SK-MEL-5 (cell line): ENCODE measurements at regions not wholly inside any gene's neighbourhood (a gene's known extent, or its start where the extent isn't known, plus 50 kb on each side); places are given as distances from the start of the nearest gene placed in this dataset.

Source experiments
- DNase-seq: peaks from one replicate; pipeline ENCODE4 v3.0.0-alpha.2; 2016; ENCODE audit warnings: low read depth, low spot score
- in situ Hi-C: cut with HindIII; loops from 2 replicates; pipeline ENCODE4 v1.10.0; 2016; ENCODE audit warnings: low sequenced_read_pairs, high pct_unique_total_duplicates, low pct_unique_long_range_greater_than_20kb

- in situ Hi-C loops: no loop called here
- no peak for DNase-seq
Measured at GRCh38 chr4:123878976-123879375, 482.4 kb downstream of the SPRY1 start.

- in situ Hi-C loops: no loop called here
- DNase-seq: no peak
Measured at GRCh38 chr4:123880631-123881030, 484.0 kb downstream of the SPRY1 start.

GRCh38 chr4:123884922-123885321, 488.3 kb downstream of the SPRY1 start:
- in situ Hi-C loops: no loop called here
- no peak for DNase-seq

GRCh38 chr4:123889507-123889906, 492.9 kb downstream of the SPRY1 start:
- DNase-seq: no peak

GRCh38 chr4:123890889-123891288, 494.3 kb downstream of the SPRY1 start:
- no peak for DNase-seq
- in situ Hi-C loops: no loop called here

More at GRCh38 chr4:123889507-123889906, 492.9 kb downstream of the SPRY1 start:
- in situ Hi-C loops: no loop called here

GRCh38 chr4:123891881-123892280, 495.3 kb downstream of the SPRY1 start:
- in situ Hi-C loops: no loop called here
- no peak for DNase-seq

- DNase-seq: peak; percentile 16
- in situ Hi-C loops: no loop called here
Measured at GRCh38 chr4:123892368-123892976, 495.9 kb downstream of the SPRY1 start.

GRCh38 chr4:123893011-123893981, 496.7 kb downstream of the SPRY1 start:
- no peak for DNase-seq
- in situ Hi-C loops: no loop called here

GRCh38 chr4:123896446-123897071, 500.0 kb downstream of the SPRY1 start:
- in situ Hi-C loops: no loop called here
- no peak for DNase-seq

GRCh38 chr4:123898946-123899666, 502.5 kb downstream of the SPRY1 start:
- no peak for DNase-seq
- in situ Hi-C loops: no loop called here

GRCh38 chr4:123904882-123905281, 508.3 kb downstream of the SPRY1 start:
- in situ Hi-C loops: no loop called here
- DNase-seq: no peak

- in situ Hi-C loops: no loop called here
- no peak for DNase-seq
Measured at GRCh38 chr4:123913598-123913997, 517.0 kb downstream of the SPRY1 start.

- DNase-seq: no peak
- in situ Hi-C loops: no loop called here
Measured at GRCh38 chr4:123916821-123917220, 520.2 kb downstream of the SPRY1 start.

- in situ Hi-C loops: no loop called here
- DNase-seq: no peak
Measured at GRCh38 chr4:123919576-123920098, 523.0 kb downstream of the SPRY1 start.

- in situ Hi-C loops: no loop called here
- no peak for DNase-seq
Measured at GRCh38 chr4:123921339-123921738, 524.7 kb downstream of the SPRY1 start.

GRCh38 chr4:123922847-123923246, 526.3 kb downstream of the SPRY1 start:
- in situ Hi-C loops: no loop called here
- no peak for DNase-seq

- no peak for DNase-seq
- in situ Hi-C loops: no loop called here
Measured at GRCh38 chr4:123924536-123924935, 527.9 kb downstream of the SPRY1 start.

GRCh38 chr4:123929565-123929964, 533.0 kb downstream of the SPRY1 start:
- in situ Hi-C loops: no loop called here
- DNase-seq: no peak
